Panc1 (cell line): ENCODE measurements at regions not wholly inside any gene's neighbourhood (a gene's known extent, or its start where the extent isn't known, plus 50 kb on each side); places are given as distances from the start of the nearest gene placed in this dataset.

ENCODE experiments used
- POLR2AphosphoS5 ChIP-seq: IDR thresholded peaks from 2 replicates; pipeline ENCODE4 v1.6.1; 2012; ENCODE audit warnings: mild to moderate bottlenecking, low read depth, low read length, moderate library complexity
- SIN3A ChIP-seq: IDR thresholded peaks from 2 replicates; pipeline ENCODE4 v1.6.1; 2012; ENCODE audit warnings: low read depth, mild to moderate bottlenecking, low read length, moderate library complexity, borderline replicate concordance; ENCODE audit not compliant: insufficient read depth
- TF ChIP-seq, protein P1 (sequence below): fragments of 450-650 bp; IDR thresholded peaks from 2 replicates; pipeline ENCODE4 v1.5.1; 2017; ENCODE audit warnings: mild to moderate bottlenecking
- TF ChIP-seq, protein P2 (sequence below), 2 experiments: IDR thresholded peaks; 2 replicates each; pipeline ENCODE4 v1.6.1; 2011 to 2012; ENCODE audit warnings: low read depth in 2 of 2, control low read depth in 1 of 2, low read length in 1 of 2, mild to moderate bottlenecking in 1 of 2, moderate library complexity in 1 of 2; ENCODE audit not compliant: insufficient read depth in 1 of 2

GRCh38 chr17:27233776-27234175 lies 60.1 kb upstream of the WSB1 start:
- TF ChIP-seq, protein P1, sequence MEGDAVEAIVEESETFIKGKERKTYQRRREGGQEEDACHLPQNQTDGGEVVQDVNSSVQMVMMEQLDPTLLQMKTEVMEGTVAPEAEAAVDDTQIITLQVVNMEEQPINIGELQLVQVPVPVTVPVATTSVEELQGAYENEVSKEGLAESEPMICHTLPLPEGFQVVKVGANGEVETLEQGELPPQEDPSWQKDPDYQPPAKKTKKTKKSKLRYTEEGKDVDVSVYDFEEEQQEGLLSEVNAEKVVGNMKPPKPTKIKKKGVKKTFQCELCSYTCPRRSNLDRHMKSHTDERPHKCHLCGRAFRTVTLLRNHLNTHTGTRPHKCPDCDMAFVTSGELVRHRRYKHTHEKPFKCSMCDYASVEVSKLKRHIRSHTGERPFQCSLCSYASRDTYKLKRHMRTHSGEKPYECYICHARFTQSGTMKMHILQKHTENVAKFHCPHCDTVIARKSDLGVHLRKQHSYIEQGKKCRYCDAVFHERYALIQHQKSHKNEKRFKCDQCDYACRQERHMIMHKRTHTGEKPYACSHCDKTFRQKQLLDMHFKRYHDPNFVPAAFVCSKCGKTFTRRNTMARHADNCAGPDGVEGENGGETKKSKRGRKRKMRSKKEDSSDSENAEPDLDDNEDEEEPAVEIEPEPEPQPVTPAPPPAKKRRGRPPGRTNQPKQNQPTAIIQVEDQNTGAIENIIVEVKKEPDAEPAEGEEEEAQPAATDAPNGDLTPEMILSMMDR: no peak
- TF ChIP-seq SIN3A: no peak
- no peak for TF ChIP-seq POLR2AphosphoS5
- TF ChIP-seq, protein P2, sequence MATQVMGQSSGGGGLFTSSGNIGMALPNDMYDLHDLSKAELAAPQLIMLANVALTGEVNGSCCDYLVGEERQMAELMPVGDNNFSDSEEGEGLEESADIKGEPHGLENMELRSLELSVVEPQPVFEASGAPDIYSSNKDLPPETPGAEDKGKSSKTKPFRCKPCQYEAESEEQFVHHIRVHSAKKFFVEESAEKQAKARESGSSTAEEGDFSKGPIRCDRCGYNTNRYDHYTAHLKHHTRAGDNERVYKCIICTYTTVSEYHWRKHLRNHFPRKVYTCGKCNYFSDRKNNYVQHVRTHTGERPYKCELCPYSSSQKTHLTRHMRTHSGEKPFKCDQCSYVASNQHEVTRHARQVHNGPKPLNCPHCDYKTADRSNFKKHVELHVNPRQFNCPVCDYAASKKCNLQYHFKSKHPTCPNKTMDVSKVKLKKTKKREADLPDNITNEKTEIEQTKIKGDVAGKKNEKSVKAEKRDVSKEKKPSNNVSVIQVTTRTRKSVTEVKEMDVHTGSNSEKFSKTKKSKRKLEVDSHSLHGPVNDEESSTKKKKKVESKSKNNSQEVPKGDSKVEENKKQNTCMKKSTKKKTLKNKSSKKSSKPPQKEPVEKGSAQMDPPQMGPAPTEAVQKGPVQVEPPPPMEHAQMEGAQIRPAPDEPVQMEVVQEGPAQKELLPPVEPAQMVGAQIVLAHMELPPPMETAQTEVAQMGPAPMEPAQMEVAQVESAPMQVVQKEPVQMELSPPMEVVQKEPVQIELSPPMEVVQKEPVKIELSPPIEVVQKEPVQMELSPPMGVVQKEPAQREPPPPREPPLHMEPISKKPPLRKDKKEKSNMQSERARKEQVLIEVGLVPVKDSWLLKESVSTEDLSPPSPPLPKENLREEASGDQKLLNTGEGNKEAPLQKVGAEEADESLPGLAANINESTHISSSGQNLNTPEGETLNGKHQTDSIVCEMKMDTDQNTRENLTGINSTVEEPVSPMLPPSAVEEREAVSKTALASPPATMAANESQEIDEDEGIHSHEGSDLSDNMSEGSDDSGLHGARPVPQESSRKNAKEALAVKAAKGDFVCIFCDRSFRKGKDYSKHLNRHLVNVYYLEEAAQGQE (IDR thresholded peaks at IDR 0.05; ENCODE audit: insufficient read depth in 1 of 2, low read depth in 2 of 2, low read length in 1 of 2): no peak
